ENCODE measurements at regions not wholly inside any gene's neighbourhood (a gene's known extent, or its start where the extent isn't known, plus 50 kb on each side); places are given as distances from the start of the nearest gene placed in this dataset.
"Not testable (repeated sequence)": the region's sequence is repeated elsewhere in the genome, so short reads cannot be mapped to it uniquely, and the experiment has no call there.

- Histone ChIP-seq H2AFZ (ENCODE audit: low read length, unreplicated experiment) (no peak overlapping the region), H3K36me3 (ENCODE audit: insufficient read depth, low read length) (no peaks in the 10 kb centered on the region), H3K4me1 (ENCODE audit: control insufficient read depth, insufficient read depth, low read length, unreplicated experiment) (no peaks in the 10 kb centered on the region), H3K27ac (ENCODE audit: low read depth, low read length) (no peak overlapping the region), H3K79me2 (ENCODE audit: control insufficient read depth, insufficient read depth, low read length, unreplicated experiment) (no peaks in the 10 kb centered on the region), H3K4me3 (ENCODE audit: low read depth, low read length) (no peak overlapping the region), H3K27me3 (ENCODE audit: insufficient read depth, low read length) (no peaks in the 10 kb centered on the region)
Observed at GRCh38 chr14:45998554-45998953, 653.0 kb downstream of the RPL10L start.

DNA sequence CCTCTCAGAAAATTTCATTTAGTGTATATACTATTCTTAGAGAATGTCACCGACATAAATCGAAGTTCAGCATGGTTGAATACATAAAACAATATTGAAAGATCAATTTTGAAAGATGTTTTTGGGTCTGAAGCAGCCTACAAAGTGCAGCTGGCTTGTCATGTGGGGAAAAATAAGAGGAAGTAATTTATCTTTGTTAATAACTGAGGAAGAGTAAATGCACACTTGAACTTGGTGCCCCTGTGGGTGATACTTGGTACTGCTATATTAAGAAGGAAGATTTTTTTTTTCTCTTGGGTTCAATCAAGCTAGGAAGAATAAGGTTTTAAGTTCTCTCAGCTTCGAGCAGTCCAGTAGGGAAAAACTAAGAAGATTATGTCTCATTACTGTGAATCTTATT is 661.3 kb downstream of the RPL10L start:
- H3K27me3 ChIP-seq (ENCODE audit: insufficient read depth, low read length): no peaks in the 10 kb centered on the region
- H3K4me1 ChIP-seq (ENCODE audit: control insufficient read depth, insufficient read depth, low read length, unreplicated experiment): no peaks in the 10 kb centered on the region
- H2AFZ ChIP-seq (ENCODE audit: low read length, unreplicated experiment): no peak overlapping the region
- H3K27ac ChIP-seq (ENCODE audit: low read depth, low read length): no peak overlapping the region
- H3K4me3 ChIP-seq (ENCODE audit: low read depth, low read length): no peak overlapping the region
- no peaks in the 10 kb centered on the region for H3K36me3 ChIP-seq (ENCODE audit: insufficient read depth, low read length)
- no peaks in the 10 kb centered on the region for H3K79me2 ChIP-seq (ENCODE audit: control insufficient read depth, insufficient read depth, low read length, unreplicated experiment)

GRCh38 chr14:45976001-45976400 is 675.6 kb downstream of the RPL10L start:
- no peaks in the 10 kb centered on the region for H3K36me3 ChIP-seq (ENCODE audit: insufficient read depth, low read length)
- H2AFZ ChIP-seq (ENCODE audit: low read length, unreplicated experiment): no peak overlapping the region
- no peak overlapping the region for H3K4me3 ChIP-seq (ENCODE audit: low read depth, low read length)
- no peak overlapping the region for H3K27ac ChIP-seq (ENCODE audit: low read depth, low read length)
- no peaks in the 10 kb centered on the region for H3K4me1 ChIP-seq (ENCODE audit: control insufficient read depth, insufficient read depth, low read length, unreplicated experiment)
- no peaks in the 10 kb centered on the region for H3K79me2 ChIP-seq (ENCODE audit: control insufficient read depth, insufficient read depth, low read length, unreplicated experiment)
- no peaks in the 10 kb centered on the region for H3K27me3 ChIP-seq (ENCODE audit: insufficient read depth, low read length)

DNA sequence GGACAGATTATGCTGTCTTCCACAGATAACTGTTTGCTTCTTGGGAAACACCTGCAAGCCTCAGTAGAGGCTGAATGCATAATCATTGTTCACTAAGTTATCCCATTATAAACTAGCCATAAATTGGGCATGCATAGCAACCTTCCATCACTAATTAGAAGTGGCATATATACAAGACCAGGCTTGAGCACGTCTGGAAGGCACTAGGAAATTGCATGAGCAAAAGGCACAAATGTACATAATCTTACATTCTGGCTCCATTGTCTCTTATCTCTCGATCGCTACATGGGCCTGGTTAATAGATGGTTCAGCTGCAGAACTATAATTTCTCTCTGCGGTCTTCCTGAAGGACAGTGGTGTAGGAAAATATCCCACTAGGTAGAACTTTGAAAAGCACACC is 679.2 kb downstream of the RPL10L start:
- Histone ChIP-seq H3K27me3 (ENCODE audit: insufficient read depth, low read length) (no peaks in the 10 kb centered on the region), H3K36me3 (ENCODE audit: insufficient read depth, low read length) (no peaks in the 10 kb centered on the region), H3K4me3 (ENCODE audit: low read depth, low read length) (no peak overlapping the region), H2AFZ (ENCODE audit: low read length, unreplicated experiment) (no peak overlapping the region), H3K27ac (ENCODE audit: low read depth, low read length) (no peak overlapping the region), H3K79me2 (ENCODE audit: control insufficient read depth, insufficient read depth, low read length, unreplicated experiment) (no peaks in the 10 kb centered on the region), H3K4me1 (ENCODE audit: control insufficient read depth, insufficient read depth, low read length, unreplicated experiment) (no peaks in the 10 kb centered on the region)

GRCh38 chr14:45970621-45971020 is 681.0 kb downstream of the RPL10L start:
- Histone ChIP-seq H3K4me1 (ENCODE audit: control insufficient read depth, insufficient read depth, low read length, unreplicated experiment) (no peaks in the 10 kb centered on the region), H3K27me3 (ENCODE audit: insufficient read depth, low read length) (no peaks in the 10 kb centered on the region), H2AFZ (ENCODE audit: low read length, unreplicated experiment) (no peak overlapping the region), H3K79me2 (ENCODE audit: control insufficient read depth, insufficient read depth, low read length, unreplicated experiment) (no peaks in the 10 kb centered on the region), H3K36me3 (ENCODE audit: insufficient read depth, low read length) (no peaks in the 10 kb centered on the region), H3K4me3 (ENCODE audit: low read depth, low read length) (no peak overlapping the region), H3K27ac (ENCODE audit: low read depth, low read length) (no peak overlapping the region)

- no peak overlapping the region for H3K27ac ChIP-seq (ENCODE audit: low read depth, low read length)
- no peaks in the 10 kb centered on the region for H3K79me2 ChIP-seq (ENCODE audit: control insufficient read depth, insufficient read depth, low read length, unreplicated experiment)
- no peak overlapping the region for H2AFZ ChIP-seq (ENCODE audit: low read length, unreplicated experiment)
- no peaks in the 10 kb centered on the region for H3K27me3 ChIP-seq (ENCODE audit: insufficient read depth, low read length)
- no peaks in the 10 kb centered on the region for H3K4me1 ChIP-seq (ENCODE audit: control insufficient read depth, insufficient read depth, low read length, unreplicated experiment)
- no peaks in the 10 kb centered on the region for H3K36me3 ChIP-seq (ENCODE audit: insufficient read depth, low read length)
- H3K4me3 ChIP-seq (ENCODE audit: low read depth, low read length): no peak overlapping the region
Observed at GRCh38 chr14:45968037-45968436, 683.5 kb downstream of the RPL10L start.

DNA sequence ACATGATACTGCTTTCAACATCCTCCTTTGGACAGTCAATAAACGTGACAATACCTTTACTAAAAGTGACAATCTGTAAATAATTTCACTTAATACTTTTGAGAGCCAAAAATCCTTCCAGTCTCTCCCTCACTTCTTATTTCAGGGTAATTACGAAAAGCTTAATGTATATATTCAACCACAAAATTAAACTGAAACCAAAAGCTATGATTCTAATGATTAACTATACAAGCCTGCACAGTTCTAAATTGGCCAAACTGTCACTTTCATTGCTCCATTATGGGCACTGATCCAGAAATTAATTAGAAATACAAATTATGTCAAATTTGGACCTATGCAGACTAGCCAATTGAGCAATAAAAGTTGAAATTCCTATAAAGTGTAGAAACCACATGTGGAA is 696.5 kb upstream of the MIS18BP1 start:
- H3K27ac ChIP-seq (ENCODE audit: low read depth, low read length): no peak overlapping the region
- H3K79me2 ChIP-seq (ENCODE audit: control insufficient read depth, insufficient read depth, low read length, unreplicated experiment): no peaks in the 10 kb centered on the region
- H3K4me3 ChIP-seq (ENCODE audit: low read depth, low read length): no peak overlapping the region
- no peaks in the 10 kb centered on the region for H3K4me1 ChIP-seq (ENCODE audit: control insufficient read depth, insufficient read depth, low read length, unreplicated experiment)
- H3K36me3 ChIP-seq (ENCODE audit: insufficient read depth, low read length): no peaks in the 10 kb centered on the region
- no peak overlapping the region for H2AFZ ChIP-seq (ENCODE audit: low read length, unreplicated experiment)
- H3K27me3 ChIP-seq (ENCODE audit: insufficient read depth, low read length): no peaks in the 10 kb centered on the region

DNA sequence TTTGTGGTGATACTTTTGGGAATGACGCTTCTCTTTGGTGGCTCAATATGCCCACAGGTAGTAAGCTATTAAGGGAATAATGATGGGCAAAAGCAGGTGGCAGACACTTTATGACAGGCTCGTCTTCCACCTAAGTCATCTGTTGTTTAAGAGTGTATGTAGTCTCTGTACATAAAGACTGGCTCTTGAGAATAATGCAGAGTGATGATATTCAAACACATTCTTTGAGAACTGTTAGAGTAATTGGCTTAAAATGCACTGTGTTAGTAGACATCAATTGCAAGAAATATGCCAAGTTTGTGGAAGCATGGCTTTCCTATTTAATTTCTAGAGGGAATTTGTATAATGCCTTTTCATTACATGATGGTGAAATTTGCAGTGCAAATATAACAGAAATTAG is 694.8 kb upstream of the MIS18BP1 start:
- H2AFZ ChIP-seq (ENCODE audit: low read length, unreplicated experiment): no peak overlapping the region
- no peaks in the 10 kb centered on the region for H3K4me1 ChIP-seq (ENCODE audit: control insufficient read depth, insufficient read depth, low read length, unreplicated experiment)
- no peaks in the 10 kb centered on the region for H3K79me2 ChIP-seq (ENCODE audit: control insufficient read depth, insufficient read depth, low read length, unreplicated experiment)

DNA sequence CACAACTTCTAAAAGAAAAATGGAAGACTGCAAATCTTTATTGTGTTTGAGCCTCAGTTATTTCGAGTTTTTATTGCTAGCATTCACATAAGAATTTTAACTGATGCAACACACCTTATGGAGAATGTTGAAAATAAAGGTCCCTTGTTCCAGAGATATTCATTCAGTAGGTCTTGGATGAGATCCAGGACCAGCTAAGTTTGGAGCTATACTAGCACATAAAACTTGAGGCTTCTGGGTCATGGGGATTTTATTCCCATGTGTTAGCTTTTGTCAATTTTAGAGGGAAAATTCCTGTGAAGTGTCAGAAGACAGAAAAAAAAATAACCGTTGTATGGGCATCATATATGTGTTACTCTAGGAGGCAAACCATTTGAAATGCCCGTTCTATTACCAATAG is 693.2 kb upstream of the MIS18BP1 start:
- H3K27ac ChIP-seq (ENCODE audit: low read depth, low read length): no peak overlapping the region
- no peak overlapping the region for H3K4me3 ChIP-seq (ENCODE audit: low read depth, low read length)
- H3K79me2 ChIP-seq (ENCODE audit: control insufficient read depth, insufficient read depth, low read length, unreplicated experiment): no peaks in the 10 kb centered on the region
- no peaks in the 10 kb centered on the region for H3K4me1 ChIP-seq (ENCODE audit: control insufficient read depth, insufficient read depth, low read length, unreplicated experiment)
- H3K27me3 ChIP-seq (ENCODE audit: insufficient read depth, low read length): no peaks in the 10 kb centered on the region
- H2AFZ ChIP-seq (ENCODE audit: low read length, unreplicated experiment): no peak overlapping the region
- no peaks in the 10 kb centered on the region for H3K36me3 ChIP-seq (ENCODE audit: insufficient read depth, low read length)

More for the DNA sequence above, 694.8 kb upstream of the MIS18BP1 start:
- Histone ChIP-seq H3K4me3 (ENCODE audit: low read depth, low read length) (no peak overlapping the region), H3K27me3 (ENCODE audit: insufficient read depth, low read length) (no peaks in the 10 kb centered on the region), H3K27ac (ENCODE audit: low read depth, low read length) (no peak overlapping the region), H3K36me3 (ENCODE audit: insufficient read depth, low read length) (no peaks in the 10 kb centered on the region)

DNA sequence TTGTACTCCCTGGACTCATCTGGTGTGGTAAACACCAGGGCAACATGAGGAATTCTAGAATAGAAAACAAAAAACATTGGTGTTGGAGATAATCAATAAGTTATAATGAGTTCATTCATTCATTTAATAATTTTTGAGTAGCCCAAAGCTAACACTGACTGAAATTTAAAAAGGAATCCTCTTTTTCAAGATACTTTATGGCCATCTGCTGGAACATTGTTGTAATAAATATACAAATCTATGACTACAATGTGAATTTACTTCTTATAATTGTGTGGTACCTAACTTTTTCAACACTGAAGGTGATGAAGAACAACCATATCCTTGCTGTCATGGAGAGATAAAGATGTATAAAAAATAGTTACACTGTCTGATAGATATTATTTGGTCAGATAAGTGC is 687.3 kb upstream of the MIS18BP1 start:
- H3K27me3 ChIP-seq (ENCODE audit: insufficient read depth, low read length): no peaks in the 10 kb centered on the region
- H3K79me2 ChIP-seq (ENCODE audit: control insufficient read depth, insufficient read depth, low read length, unreplicated experiment): no peaks in the 10 kb centered on the region
- no peak overlapping the region for H2AFZ ChIP-seq (ENCODE audit: low read length, unreplicated experiment)
- H3K36me3 ChIP-seq (ENCODE audit: insufficient read depth, low read length): no peaks in the 10 kb centered on the region
- no peak overlapping the region for H3K4me3 ChIP-seq (ENCODE audit: low read depth, low read length)
- no peaks in the 10 kb centered on the region for H3K4me1 ChIP-seq (ENCODE audit: control insufficient read depth, insufficient read depth, low read length, unreplicated experiment)
- H3K27ac ChIP-seq (ENCODE audit: low read depth, low read length): no peak overlapping the region

- Histone ChIP-seq H3K27me3 (ENCODE audit: insufficient read depth, low read length) (no peaks in the 10 kb centered on the region), H3K36me3 (ENCODE audit: insufficient read depth, low read length) (no peaks in the 10 kb centered on the region), H2AFZ (ENCODE audit: low read length, unreplicated experiment) (no peak overlapping the region), H3K4me3 (ENCODE audit: low read depth, low read length) (no peak overlapping the region), H3K79me2 (ENCODE audit: control insufficient read depth, insufficient read depth, low read length, unreplicated experiment) (no peaks in the 10 kb centered on the region), H3K4me1 (ENCODE audit: control insufficient read depth, insufficient read depth, low read length, unreplicated experiment) (no peaks in the 10 kb centered on the region), H3K27ac (ENCODE audit: low read depth, low read length) (no peak overlapping the region)
Observed at GRCh38 chr14:45939572-45939971, 686.6 kb upstream of the MIS18BP1 start.

- H3K27ac ChIP-seq (ENCODE audit: low read depth, low read length); H3K36me3 ChIP-seq (ENCODE audit: insufficient read depth, low read length); H2AFZ ChIP-seq (ENCODE audit: low read length, unreplicated experiment); H3K4me3 ChIP-seq (ENCODE audit: low read depth, low read length); H3K4me1 ChIP-seq (ENCODE audit: control insufficient read depth, insufficient read depth, low read length, unreplicated experiment); H3K79me2 ChIP-seq (ENCODE audit: control insufficient read depth, insufficient read depth, low read length, unreplicated experiment); H3K27me3 ChIP-seq (ENCODE audit: insufficient read depth, low read length): not testable (repeated sequence)
Observed at GRCh38 chr14:45919995-45920394, 667.0 kb upstream of the MIS18BP1 start.

Measured in ACC112 (cell line).